ENCODE measurements at regions not wholly inside any gene's neighbourhood (a gene's known extent, or its start where the extent isn't known, plus 50 kb on each side); places are given as distances from the start of the nearest gene placed in this dataset.

DNA sequence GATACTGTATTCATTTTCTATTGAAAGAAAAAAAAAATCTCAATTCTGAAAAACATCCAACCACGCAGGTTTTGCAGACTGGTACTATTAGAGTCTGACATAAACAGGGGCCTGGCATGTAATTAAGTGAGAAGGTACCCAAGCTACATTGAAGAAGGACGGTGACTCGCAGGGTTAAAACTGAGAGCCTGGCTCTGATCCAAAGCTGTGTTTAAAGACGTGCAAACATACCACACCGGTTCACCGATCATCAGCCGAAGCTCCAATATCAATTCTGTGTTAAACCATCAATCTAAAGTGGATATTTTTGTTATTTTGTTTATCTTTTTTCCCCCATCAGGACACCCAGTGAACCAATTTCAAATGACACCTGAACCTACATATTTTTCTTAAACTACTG is 108.1 kb upstream of the DIO3 start:
- DNase-seq (ENCODE audit: low spot score) = no peak
- Histone ChIP-seq H3K9me3 (no peaks in the 10 kb centered on the region), H3K27me3 (peaks cover 6 to 12% of the 10 kb centered on the region in 2 donors), H3K27ac (no peak overlapping the region), H3K4me1 (peaks cover 0 to 5% of the 10 kb centered on the region in 2 donors), H3K4me3 (no peak overlapping the region), H3K36me3 (no peaks in the 10 kb centered on the region)
- TF ChIP-seq, protein P1, sequence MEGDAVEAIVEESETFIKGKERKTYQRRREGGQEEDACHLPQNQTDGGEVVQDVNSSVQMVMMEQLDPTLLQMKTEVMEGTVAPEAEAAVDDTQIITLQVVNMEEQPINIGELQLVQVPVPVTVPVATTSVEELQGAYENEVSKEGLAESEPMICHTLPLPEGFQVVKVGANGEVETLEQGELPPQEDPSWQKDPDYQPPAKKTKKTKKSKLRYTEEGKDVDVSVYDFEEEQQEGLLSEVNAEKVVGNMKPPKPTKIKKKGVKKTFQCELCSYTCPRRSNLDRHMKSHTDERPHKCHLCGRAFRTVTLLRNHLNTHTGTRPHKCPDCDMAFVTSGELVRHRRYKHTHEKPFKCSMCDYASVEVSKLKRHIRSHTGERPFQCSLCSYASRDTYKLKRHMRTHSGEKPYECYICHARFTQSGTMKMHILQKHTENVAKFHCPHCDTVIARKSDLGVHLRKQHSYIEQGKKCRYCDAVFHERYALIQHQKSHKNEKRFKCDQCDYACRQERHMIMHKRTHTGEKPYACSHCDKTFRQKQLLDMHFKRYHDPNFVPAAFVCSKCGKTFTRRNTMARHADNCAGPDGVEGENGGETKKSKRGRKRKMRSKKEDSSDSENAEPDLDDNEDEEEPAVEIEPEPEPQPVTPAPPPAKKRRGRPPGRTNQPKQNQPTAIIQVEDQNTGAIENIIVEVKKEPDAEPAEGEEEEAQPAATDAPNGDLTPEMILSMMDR (IDR thresholded peaks at IDR 0.05) = no peak

DNA sequence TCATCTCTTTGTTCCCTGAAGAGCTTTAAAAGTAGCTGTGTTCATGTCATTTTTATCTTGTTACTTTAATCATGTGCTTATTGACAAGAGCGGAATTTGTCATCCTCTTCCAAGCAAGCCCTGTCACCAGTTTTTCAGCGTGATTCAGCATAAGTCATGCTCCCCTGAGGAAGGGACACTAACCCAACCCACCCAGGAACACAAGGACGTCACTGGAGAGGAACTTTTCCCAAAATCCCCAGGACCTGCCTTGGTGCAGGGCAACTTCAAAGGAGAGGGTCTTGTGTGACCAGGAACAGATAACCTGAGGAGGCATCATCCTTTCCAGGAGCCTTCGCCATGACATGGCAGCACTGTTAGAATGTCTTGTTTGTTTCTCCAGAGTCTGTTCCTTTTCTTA is 107.1 kb upstream of the DIO3 start:
- Histone ChIP-seq H3K27ac (no peak overlapping the region), H3K4me3 (no peak overlapping the region), H3K27me3 (peaks cover 10 to 22% of the 10 kb centered on the region in 2 donors), H3K9me3 (no peaks in the 10 kb centered on the region), H3K36me3 (no peaks in the 10 kb centered on the region), H3K4me1 (peaks cover 0 to 15% of the 10 kb centered on the region in 2 donors)
- TF ChIP-seq, protein P1 (IDR thresholded peaks at IDR 0.05) = no peak
- DNase-seq (ENCODE audit: low spot score) = no peak

DNA sequence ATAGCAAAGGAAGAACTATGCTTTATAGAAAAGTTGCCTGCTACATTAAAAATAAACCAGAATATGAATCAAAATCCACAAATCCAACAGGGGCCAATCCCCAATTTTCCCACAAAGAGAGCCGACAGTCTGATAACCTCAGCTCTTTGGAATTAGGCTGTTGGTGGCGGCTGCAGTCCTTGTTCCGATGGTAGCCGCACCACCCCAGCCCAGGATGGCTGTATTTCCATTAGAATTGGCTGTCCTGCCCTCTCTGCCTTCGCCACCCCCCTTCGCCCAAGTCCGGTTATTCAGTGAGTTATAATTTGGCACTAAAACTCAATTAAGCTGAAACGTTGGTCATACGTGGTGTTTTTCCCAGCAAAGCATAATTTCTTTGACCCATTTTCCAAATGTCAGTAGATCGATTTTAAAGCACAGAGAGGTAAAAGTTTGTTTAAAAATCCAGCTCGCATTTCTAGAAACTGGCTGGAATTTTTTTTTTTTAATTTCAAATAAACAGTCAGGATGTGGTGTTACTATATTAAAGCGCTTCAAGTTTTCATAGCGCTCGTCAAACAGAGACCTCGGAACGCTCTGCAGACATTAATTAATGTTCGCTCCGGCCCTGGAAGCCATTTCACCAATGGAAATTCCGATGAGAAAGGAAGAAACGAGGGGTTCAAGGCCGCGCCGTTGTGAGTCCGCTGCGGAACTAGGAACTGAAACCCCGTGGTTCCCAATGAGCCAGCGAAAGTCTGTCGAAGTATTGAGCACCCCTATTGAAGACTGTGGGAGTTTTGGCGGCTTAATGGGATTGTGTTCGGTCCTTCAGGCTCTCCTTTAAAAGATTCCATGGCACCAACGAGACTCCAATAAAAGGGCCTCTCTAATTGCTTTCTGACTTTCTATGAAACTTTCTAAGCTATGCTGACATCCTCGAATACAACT is 104.8 kb upstream of the DIO3 start:
- Histone ChIP-seq H3K27me3 (peaks cover 20 to 31% of the 10 kb centered on the region in 2 donors), H3K4me3 (no peak overlapping the region), H3K36me3 (no peaks in the 10 kb centered on the region), H3K4me1 (peaks cover 0 to 18% of the 10 kb centered on the region in 2 donors), H3K27ac (no peak overlapping the region), H3K9me3 (no peaks in the 10 kb centered on the region)
- DNase-seq (ENCODE audit: low spot score) = no peak
- TF ChIP-seq, protein P1 (IDR thresholded peaks at IDR 0.05) = no peak

DNA sequence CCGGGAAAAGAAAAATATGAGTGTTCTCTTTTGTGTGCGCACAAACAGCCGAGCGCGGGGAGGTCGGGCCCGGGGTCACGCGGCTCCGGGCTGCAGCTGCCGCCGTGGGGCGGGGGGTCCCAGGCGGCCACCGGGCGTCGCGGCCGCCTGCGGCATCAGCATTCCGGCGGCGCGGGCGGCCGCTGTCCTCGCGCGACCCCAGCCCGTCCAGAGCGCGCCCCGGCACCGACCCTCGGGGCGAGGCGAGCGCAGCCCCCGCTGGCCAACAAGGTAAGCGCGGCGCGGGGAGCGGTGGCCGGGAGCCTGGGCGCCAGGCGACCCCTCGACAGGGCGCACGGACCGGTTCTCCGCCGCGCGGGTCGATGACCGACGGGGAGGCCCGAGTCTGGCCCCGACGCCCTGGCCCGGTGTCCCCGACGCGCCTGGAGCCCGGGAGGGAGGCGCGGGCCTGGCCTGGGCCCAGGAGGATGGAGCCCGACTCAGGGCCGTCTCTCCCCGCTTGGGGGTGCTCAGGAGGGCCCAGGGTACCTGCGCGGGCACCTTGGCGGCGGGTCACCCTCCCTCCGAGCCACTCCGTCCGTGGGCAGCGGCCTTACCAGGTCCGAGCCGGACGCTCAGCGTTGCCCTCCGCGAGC is 103.9 kb upstream of the DIO3 start:
- no peak for DNase-seq (ENCODE audit: low spot score)
- Histone ChIP-seq H3K4me1 (peaks cover 0 to 18% of the 10 kb centered on the region in 2 donors), H3K27me3 (peaks cover 20 to 31% of the 10 kb centered on the region in 2 donors), H3K36me3 (no peaks in the 10 kb centered on the region), H3K4me3 (no peak overlapping the region), H3K9me3 (no peaks in the 10 kb centered on the region), H3K27ac (no peak overlapping the region)
- TF ChIP-seq, protein P1 (IDR thresholded peaks at IDR 0.05) = no peak

DNA sequence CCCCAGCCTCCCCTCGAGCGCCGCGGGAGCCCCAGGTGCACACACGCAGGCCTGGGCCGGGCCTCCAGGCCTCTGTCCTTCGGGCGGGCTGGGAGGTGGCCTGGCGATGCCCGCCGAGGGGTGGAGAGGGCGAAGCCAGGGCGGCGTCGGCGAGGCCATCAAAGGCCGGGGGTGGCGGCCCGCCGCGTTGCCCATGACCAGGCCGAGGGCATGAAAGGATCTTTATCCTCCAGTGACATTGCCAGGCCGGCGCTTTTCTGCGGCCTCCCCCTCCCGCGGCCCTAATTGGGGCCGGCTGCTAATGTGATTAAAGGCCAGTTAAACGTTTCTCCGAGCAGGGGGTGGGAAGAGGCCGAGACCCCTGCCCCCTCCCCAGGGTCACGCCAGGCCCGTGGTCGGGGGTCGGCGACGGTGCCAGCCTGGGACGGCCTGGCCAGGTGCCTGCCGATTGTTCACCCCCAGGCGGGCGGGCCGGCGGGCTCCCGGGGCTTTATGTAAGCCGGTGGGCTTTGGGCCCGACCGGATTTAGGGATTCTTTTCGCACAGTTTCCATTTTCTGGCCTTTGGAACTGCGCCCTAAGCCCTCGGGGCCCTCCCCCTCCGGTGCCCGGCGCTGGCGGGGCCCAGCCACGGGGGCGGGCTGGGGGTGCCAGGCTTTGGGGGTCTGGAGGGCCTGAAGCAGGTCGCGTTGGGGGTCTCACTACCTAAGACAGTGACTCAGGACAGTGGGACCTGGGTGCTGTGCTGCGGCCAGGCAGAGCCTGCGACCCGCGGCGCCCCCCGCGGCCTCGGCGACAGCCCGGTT is 103.2 kb upstream of the DIO3 start:
- TF ChIP-seq, protein P1 (IDR thresholded peaks at IDR 0.05) = no peak
- no peak overlapping the region for H3K4me3 ChIP-seq
- no peak overlapping the region for H3K27ac ChIP-seq
- no peaks in the 10 kb centered on the region for H3K36me3 ChIP-seq
- peaks cover 20 to 31% of the 10 kb centered on the region in 2 donors for H3K27me3 ChIP-seq
- DNase-seq (ENCODE audit: low spot score) = no peak
- H3K4me1 ChIP-seq = peaks cover 0 to 18% of the 10 kb centered on the region in 2 donors
- no peaks in the 10 kb centered on the region for H3K9me3 ChIP-seq

All from right atrium auricular region (tissue), 2 donors.